ENCODE measurements at regions not wholly inside any gene's neighbourhood (a gene's known extent, or its start where the extent isn't known, plus 50 kb on each side); places are given as distances from the start of the nearest gene placed in this dataset.

- Histone ChIP-seq H3K27ac (no peak overlapping the region), H3K9ac (no peak overlapping the region), H3K27me3 (ENCODE audit: control insufficient read depth, insufficient read depth, low read length) (no peaks in the 10 kb centered on the region), H3K4me2 (ENCODE audit: low read length) (no peak overlapping the region), H3K4me1 (no peaks in the 10 kb centered on the region), H3K4me3 (ENCODE audit: low read depth, low read length) (no peak overlapping the region), H3K9me3 (ENCODE audit: control insufficient read depth, low read length) (no peaks in the 10 kb centered on the region), H2AFZ (no peak overlapping the region), H3K79me2 (no peaks in the 10 kb centered on the region), H3K36me3 (ENCODE audit: control insufficient read depth, insufficient read depth, low read length) (no peaks in the 10 kb centered on the region)
- TF ChIP-seq, protein P1, sequence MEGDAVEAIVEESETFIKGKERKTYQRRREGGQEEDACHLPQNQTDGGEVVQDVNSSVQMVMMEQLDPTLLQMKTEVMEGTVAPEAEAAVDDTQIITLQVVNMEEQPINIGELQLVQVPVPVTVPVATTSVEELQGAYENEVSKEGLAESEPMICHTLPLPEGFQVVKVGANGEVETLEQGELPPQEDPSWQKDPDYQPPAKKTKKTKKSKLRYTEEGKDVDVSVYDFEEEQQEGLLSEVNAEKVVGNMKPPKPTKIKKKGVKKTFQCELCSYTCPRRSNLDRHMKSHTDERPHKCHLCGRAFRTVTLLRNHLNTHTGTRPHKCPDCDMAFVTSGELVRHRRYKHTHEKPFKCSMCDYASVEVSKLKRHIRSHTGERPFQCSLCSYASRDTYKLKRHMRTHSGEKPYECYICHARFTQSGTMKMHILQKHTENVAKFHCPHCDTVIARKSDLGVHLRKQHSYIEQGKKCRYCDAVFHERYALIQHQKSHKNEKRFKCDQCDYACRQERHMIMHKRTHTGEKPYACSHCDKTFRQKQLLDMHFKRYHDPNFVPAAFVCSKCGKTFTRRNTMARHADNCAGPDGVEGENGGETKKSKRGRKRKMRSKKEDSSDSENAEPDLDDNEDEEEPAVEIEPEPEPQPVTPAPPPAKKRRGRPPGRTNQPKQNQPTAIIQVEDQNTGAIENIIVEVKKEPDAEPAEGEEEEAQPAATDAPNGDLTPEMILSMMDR (IDR thresholded peaks at IDR 0.05), result no peak
Observed at GRCh38 chrX:69431420-69431819, 72.7 kb upstream of the NALF2 start.

GRCh38 chrX:69430785-69431184 is 73.3 kb upstream of the NALF2 start:
- Histone ChIP-seq H3K27me3 (ENCODE audit: control insufficient read depth, insufficient read depth, low read length) (no peaks in the 10 kb centered on the region), H3K4me2 (ENCODE audit: low read length) (no peak overlapping the region)

GRCh38 chrX:69429339-69430015 is 74.6 kb upstream of the NALF2 start:
- TF ChIP-seq, protein P1 (IDR thresholded peaks at IDR 0.05), result no peak
- H3K36me3 ChIP-seq (ENCODE audit: control insufficient read depth, insufficient read depth, low read length), result no peaks in the 10 kb centered on the region
- H3K27ac ChIP-seq, result no peak overlapping the region
- H3K27me3 ChIP-seq (ENCODE audit: control insufficient read depth, insufficient read depth, low read length), result no peaks in the 10 kb centered on the region
- H3K9ac ChIP-seq, result no peak overlapping the region
- no peak overlapping the region for H2AFZ ChIP-seq
- H3K4me1 ChIP-seq, result no peaks in the 10 kb centered on the region
- H3K79me2 ChIP-seq, result no peaks in the 10 kb centered on the region
- H3K4me3 ChIP-seq (ENCODE audit: low read depth, low read length), result no peak overlapping the region
- no peak overlapping the region for H3K4me2 ChIP-seq (ENCODE audit: low read length)
- no peaks in the 10 kb centered on the region for H3K9me3 ChIP-seq (ENCODE audit: control insufficient read depth, low read length)

More at GRCh38 chrX:69430785-69431184, 73.3 kb upstream of the NALF2 start:
- Histone ChIP-seq H2AFZ (no peak overlapping the region), H3K9me3 (ENCODE audit: control insufficient read depth, low read length) (no peaks in the 10 kb centered on the region), H3K9ac (no peak overlapping the region), H3K79me2 (no peaks in the 10 kb centered on the region), H3K4me3 (ENCODE audit: low read depth, low read length) (no peak overlapping the region), H3K27ac (no peak overlapping the region), H3K36me3 (ENCODE audit: control insufficient read depth, insufficient read depth, low read length) (no peaks in the 10 kb centered on the region), H3K4me1 (no peaks in the 10 kb centered on the region)
- TF ChIP-seq, protein P1 (IDR thresholded peaks at IDR 0.05), result no peak

DNA sequence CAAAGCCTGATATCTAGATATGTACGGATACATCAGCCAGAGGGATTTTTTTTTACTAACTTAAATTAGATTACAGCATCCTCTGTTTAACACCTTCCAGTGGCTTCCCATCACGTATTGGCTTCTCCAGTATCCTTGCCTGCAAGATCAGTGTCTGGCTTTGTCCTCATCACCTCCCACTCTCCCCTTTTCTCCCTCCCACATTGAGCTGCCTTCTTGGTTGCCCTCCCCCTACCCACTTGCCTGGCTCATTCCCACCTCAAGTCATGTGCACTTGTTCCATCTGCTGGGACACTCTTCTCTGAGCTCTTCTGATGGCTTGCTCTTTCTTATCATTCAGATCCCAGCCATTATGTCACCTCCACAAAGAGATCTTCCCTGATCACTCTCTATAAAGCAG is 75.9 kb upstream of the NALF2 start:
- TF ChIP-seq, protein P1 (IDR thresholded peaks at IDR 0.05), result no peak
- H3K36me3 ChIP-seq (ENCODE audit: control insufficient read depth, insufficient read depth, low read length), result no peaks in the 10 kb centered on the region
- no peaks in the 10 kb centered on the region for H3K79me2 ChIP-seq
- no peaks in the 10 kb centered on the region for H3K4me1 ChIP-seq
- no peak overlapping the region for H3K4me3 ChIP-seq (ENCODE audit: low read depth, low read length)
- H2AFZ ChIP-seq, result no peak overlapping the region
- no peaks in the 10 kb centered on the region for H3K9me3 ChIP-seq (ENCODE audit: control insufficient read depth, low read length)
- no peak overlapping the region for H3K4me2 ChIP-seq (ENCODE audit: low read length)
- H3K27ac ChIP-seq, result no peak overlapping the region
- H3K9ac ChIP-seq, result no peak overlapping the region
- H3K27me3 ChIP-seq (ENCODE audit: control insufficient read depth, insufficient read depth, low read length), result no peaks in the 10 kb centered on the region

DNA sequence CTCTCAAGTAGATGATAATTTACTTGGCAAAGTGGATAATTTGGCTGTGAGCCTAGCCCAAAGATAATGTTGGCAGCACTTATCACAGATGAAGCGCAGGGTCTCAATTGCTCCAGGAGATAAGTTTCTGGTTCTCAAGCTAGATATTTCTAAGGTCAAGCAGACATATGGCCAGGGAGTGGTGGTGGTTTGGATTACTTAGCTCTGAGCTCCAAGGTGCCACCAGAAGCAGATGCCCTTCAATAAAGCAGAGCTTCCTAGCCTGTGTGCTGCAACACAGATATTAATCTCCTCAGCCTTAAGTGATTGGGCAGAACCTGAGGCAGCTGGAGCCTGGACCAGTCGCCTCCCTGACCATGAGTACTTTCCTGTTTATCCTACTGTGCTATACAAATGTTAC is 79.2 kb upstream of the NALF2 start:
- no peak overlapping the region for H3K4me2 ChIP-seq (ENCODE audit: low read length)
- TF ChIP-seq, protein P1 (IDR thresholded peaks at IDR 0.05), result no peak
- no peak overlapping the region for H3K4me3 ChIP-seq (ENCODE audit: low read depth, low read length)
- H2AFZ ChIP-seq, result no peak overlapping the region
- H3K79me2 ChIP-seq, result no peaks in the 10 kb centered on the region
- H3K9me3 ChIP-seq (ENCODE audit: control insufficient read depth, low read length), result no peaks in the 10 kb centered on the region
- no peak overlapping the region for H3K9ac ChIP-seq
- no peak overlapping the region for H3K27ac ChIP-seq
- no peaks in the 10 kb centered on the region for H3K36me3 ChIP-seq (ENCODE audit: control insufficient read depth, insufficient read depth, low read length)
- no peaks in the 10 kb centered on the region for H3K4me1 ChIP-seq
- H3K27me3 ChIP-seq (ENCODE audit: control insufficient read depth, insufficient read depth, low read length), result no peaks in the 10 kb centered on the region

Data from parathyroid adenoma (tissue), 2 donors.